WI38 (cell line): ENCODE measurements at regions not wholly inside any gene's neighbourhood (a gene's known extent, or its start where the extent isn't known, plus 50 kb on each side); places are given as distances from the start of the nearest gene placed in this dataset.

Experiments
- H3K4me3 ChIP-seq: 2 replicates; pipeline ENCODE4 v1.5.1; 2011; ENCODE audit warnings: low read depth, mild to moderate bottlenecking, control low read depth, low read length
- CTCF ChIP-seq: IDR thresholded peaks from 2 replicates; pipeline ENCODE4 v1.5.1; 2012; ENCODE audit warnings: low read depth, mild to moderate bottlenecking, control low read depth, low read length

- H3K4me3 ChIP-seq: no peak overlapping the region
- no peak for TF ChIP-seq CTCF
Observed at GRCh38 chr10:94098896-94099295, 105.2 kb downstream of the PLCE1 start.

- H3K4me3 ChIP-seq: no peak overlapping the region
- TF ChIP-seq CTCF: no peak
Observed at GRCh38 chr10:94101894-94102293, 108.2 kb downstream of the PLCE1 start.

DNA sequence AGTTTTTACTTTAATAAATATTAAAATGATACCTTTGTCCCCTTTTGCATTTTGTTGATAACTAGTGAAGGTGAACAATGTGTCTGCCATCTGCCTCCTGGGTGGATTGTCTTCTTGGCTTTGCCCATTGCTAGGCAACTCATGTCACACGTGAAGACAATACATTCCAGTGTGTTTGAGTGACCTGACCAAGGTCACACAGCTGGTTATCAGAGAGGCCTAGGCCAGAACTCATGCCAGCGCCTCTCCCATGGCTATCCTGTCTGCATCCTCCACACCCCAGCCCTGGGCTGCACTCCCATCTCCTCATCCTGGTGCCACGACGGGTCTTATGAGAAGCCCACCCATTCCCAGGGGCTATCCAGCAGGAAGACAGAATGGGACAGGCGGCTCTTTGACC, 108.7 kb downstream of the PLCE1 start:
- H3K4me3 ChIP-seq: no peak overlapping the region
- TF ChIP-seq CTCF: no peak

GRCh38 chr10:94103192-94103591, 109.5 kb downstream of the PLCE1 start:
- no peak for TF ChIP-seq CTCF
- H3K4me3 ChIP-seq: no peak overlapping the region

DNA sequence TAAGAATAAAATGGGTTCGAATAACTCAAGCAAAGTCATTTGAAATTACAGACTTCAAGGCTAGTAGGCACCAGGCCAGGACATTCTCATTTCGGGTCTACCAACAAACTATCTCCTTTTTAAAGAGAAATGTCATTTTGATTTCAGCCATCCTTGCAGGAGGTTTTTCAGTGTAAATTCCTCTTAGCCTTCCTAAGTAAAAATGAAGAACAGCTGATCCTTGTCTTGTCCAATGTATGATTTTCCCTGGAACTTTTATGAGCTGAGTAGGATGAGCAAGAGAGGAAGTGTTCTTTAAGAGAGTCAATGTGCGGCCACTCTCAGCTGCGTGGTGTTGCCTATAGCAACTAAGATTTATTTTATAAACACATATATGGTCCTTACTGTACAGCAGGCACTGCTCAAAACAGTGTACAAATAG, 110.1 kb downstream of the PLCE1 start:
- no peak overlapping the region; the same call in 1 of the 2 replicates for H3K4me3 ChIP-seq
- no peak for TF ChIP-seq CTCF

GRCh38 chr10:94104316-94105000, 110.7 kb downstream of the PLCE1 start:
- no peak for TF ChIP-seq CTCF
- peak overlapping the region; percentile 6; the same call in 1 of the 2 replicates for H3K4me3 ChIP-seq

GRCh38 chr10:94105226-94105625, 111.5 kb downstream of the PLCE1 start:
- TF ChIP-seq CTCF: no peak
- no peak overlapping the region for H3K4me3 ChIP-seq
